HG03457 (cell line): ENCODE measurements at regions not wholly inside any gene's neighbourhood (a gene's known extent, or its start where the extent isn't known, plus 50 kb on each side); places are given as distances from the start of the nearest gene placed in this dataset.

Source experiments
- ATAC-seq: cut with Tn5 transposase; IDR thresholded peaks from one replicate; pipeline ENCODE4 v1.9.1; 2021; ENCODE audit warnings: moderate number of reproducible peaks; ENCODE audit not compliant: unreplicated experiment

GRCh38 chr10:43943818-43944360 lies 295.2 kb upstream of the ZNF32 start:
- ATAC-seq, result no peak

DNA sequence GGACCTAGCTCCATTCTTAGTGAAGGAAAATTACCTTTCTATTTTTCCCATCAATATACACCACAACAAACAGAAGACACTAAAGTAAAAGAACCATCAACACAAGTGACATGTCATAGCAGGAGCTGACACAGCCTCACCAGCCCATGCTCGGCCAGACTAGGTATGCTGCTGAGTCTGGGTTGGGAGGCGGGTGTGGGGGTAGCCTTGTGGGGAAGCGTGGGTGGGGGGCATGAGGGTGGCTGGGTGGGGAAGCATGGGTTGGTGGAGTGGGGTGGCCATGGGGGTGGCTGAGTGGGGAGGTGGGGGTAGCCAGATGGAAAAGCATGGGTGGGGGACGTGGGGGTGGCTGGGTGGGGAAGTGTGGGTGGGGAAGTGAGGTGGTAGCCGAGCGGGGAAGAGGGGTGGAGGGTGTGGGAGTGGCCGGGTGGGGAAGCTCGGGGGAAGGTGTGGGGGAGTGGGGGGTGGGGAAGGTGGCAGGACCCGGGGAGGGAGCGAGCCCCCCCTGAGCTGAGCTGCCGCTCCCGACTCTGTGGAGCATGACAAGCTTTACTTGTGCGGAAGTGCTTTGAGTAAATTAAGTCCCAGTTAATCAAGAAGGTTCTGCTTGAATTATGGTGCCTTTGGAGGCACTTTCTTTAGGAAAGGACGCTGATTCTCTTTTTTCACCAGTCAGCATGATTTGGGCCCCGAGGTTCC lies 294.6 kb upstream of the ZNF32 start:
- no peak for ATAC-seq

- no peak for ATAC-seq
Observed at GRCh38 chr10:43942096-43942850, 293.6 kb upstream of the ZNF32 start.

- ATAC-seq, result no peak
Observed at GRCh38 chr10:43940898-43941837, 292.5 kb upstream of the ZNF32 start.

GRCh38 chr10:43939939-43940820 lies 291.5 kb upstream of the ZNF32 start:
- ATAC-seq, result no peak

- ATAC-seq, result no peak
Observed at GRCh38 chr10:43939389-43939938, 290.8 kb upstream of the ZNF32 start.

DNA sequence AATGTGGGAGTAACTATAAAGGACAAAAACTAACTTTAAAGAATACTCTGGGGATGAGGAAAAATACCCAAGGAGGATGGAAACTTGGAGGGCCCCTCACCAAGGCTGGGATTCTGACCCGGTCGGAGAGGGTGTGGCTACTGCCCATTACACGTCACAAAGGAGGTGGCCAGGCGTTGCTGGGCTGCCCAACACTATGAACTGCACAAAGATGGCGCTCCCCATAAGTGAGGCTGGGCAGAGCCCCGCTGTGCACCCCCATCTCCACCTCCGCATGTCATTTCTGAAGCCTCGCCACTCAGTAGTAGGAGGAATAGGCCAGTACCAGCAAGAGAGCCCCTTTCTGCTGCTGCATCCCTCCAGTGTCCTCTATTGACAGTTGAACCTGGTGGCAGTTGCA lies 290.1 kb upstream of the ZNF32 start:
- ATAC-seq, result no peak

GRCh38 chr10:43931308-43931930 lies 282.7 kb upstream of the ZNF32 start:
- ATAC-seq, result no peak

- no peak for ATAC-seq
Observed at GRCh38 chr10:43930777-43931176, 282.1 kb upstream of the ZNF32 start.

DNA sequence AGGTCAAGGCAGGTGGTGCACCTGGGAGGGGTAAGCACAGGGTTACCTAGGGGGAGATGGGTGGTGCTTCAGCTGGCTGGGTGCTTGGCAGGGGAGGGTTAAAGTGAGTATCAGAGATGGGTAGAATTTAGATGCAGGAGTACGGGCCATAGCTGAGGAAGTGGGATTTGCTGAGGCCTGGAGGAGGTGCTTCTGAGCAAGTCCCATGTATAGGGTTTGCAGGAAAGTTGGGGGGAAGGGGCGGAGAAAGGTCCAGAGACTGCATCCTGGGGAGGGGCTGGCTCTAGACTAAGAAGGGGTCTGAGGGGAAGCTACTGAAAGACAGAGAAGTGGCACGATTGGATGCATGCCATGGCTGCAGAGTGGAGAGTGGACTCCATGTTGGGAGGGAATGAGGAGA lies 281.6 kb upstream of the ZNF32 start:
- no peak for ATAC-seq

DNA sequence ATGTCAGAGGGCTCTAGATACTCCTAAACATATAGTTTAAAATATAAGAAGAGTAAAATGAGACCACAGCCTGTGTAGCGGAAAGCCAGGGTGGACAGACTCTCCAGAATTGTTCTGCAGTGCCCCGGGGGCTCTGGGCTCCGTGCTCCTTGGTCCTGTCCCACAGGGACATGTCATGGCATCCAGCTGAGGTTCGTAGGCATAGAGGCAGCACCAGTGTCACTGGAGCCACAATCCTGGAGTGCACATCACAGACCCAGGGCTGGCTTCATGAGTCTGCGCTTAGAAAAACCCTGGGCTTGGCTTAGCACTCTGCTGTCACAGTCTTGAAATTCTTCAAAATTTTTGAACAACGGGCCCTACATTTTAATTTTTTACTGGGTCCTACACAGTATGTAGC lies 280.4 kb upstream of the ZNF32 start:
- ATAC-seq, result no peak

DNA sequence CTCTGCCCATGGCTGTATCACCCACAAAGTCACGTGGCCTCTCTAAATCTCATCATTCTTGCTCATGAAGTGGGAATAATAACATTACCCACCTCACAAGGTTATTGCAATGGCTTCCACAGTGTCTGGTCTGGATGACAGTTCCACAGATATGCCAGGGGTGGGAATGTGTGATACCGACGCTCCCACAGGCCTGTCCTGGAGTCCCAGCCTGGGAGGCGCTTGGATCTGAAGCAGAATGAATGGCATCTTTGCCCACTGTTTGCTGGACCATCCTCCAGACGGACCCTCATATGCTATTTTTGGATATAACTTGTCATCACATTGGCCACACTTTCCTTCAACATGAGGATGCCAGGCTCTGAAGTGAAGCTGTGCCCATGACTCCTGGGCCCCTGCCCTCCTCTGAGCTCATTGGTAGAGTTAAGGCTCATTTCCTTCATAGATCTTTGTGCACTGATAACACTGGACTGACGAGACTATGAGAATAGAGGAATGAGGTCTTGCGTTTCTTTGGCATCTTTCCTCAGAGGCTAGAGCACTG lies 279.8 kb upstream of the ZNF32 start:
- no peak for ATAC-seq

GRCh38 chr10:43926875-43927406 lies 278.3 kb upstream of the ZNF32 start:
- no peak for ATAC-seq

GRCh38 chr10:43926371-43926770 lies 277.7 kb upstream of the ZNF32 start:
- no peak for ATAC-seq

GRCh38 chr10:43925793-43926192 lies 277.1 kb upstream of the ZNF32 start:
- ATAC-seq, result no peak

DNA sequence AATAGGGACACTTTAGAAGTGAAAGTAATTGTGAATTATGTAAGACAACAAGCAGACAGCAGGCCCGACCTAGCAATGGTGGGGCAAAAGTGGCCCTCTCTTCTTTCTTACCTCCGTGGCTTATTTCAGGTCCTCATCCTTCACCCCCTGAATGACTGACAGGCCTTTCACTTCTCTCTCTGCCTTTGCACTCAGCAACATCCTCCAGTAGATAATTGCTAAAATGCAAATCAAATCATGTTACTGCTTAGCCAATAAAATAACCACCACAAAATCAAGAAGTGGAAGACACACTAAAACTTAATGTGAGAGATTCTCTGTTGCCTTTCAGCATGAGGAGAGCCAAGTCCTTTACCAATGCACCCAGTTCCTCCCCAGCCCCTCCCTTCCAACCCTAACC lies 274.6 kb upstream of the ZNF32 start:
- no peak for ATAC-seq

GRCh38 chr10:43922335-43923280 lies 273.9 kb upstream of the ZNF32 start:
- no peak for ATAC-seq

DNA sequence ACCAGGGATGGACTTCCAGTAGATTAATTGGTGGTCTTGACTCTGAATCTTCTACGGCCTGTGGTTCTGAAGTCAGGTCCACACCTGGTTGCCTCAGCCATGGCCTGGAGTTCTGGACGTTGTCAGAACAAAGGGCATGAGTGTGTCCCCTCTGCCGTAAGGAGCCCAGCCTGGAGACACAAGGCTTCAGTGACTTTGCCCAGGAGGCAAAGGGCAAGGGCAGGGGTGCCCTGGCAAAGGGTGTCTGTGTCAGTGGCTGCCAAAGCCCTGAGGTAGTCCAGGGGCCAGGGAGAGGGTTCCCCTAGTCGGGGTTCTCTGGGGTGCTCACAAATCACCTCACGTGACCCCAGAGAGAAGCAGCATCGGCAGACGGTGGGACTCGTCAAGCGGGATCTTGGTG lies 273.2 kb upstream of the ZNF32 start:
- ATAC-seq, result no peak
